GM23248 (cell line): ENCODE measurements at regions not wholly inside any gene's neighbourhood (a gene's known extent, or its start where the extent isn't known, plus 50 kb on each side); places are given as distances from the start of the nearest gene placed in this dataset.

Source experiments
- EZH2 ChIP-seq: fragments of 200-600 bp; sonication (generic); IDR thresholded peaks from 2 replicates; pipeline ENCODE4 v1.6.1; 2018; ENCODE audit warnings: antibody characterized with exemption, mild to moderate bottlenecking; ENCODE audit not compliant: insufficient read depth, poor library complexity, severe bottlenecking
- EZH2phosphoT487 ChIP-seq: fragments of 200-600 bp; sonication (generic); IDR thresholded peaks from 2 replicates; pipeline ENCODE4 v1.6.1; 2018; ENCODE audit warnings: antibody characterized with exemption, moderate library complexity, mild to moderate bottlenecking, low read depth; ENCODE audit not compliant: insufficient read depth

DNA sequence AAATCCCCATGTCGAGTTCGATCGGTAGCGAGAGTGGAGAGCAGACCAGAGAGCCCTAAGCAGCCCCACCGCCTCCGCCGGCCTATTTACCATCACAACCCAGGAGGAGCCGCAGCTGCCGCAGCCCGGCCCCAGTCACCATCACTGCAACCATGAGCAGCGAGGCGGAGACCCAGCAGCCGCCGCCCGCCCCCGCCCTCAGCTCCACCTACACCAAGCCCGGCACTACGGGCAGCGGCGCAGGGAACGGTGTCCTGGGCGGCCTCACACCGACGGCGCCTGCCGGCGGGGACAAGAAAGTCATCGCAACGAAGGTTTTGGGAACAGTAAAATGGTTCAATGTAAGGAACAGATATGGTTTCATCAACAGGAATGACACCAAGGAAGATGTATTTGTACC, 89.5 kb upstream of the TPM1 start:
- no peak for TF ChIP-seq EZH2phosphoT487
- TF ChIP-seq EZH2 = no peak
